Neuronal stem cell (in vitro differentiated cells): ENCODE measurements at regions not wholly inside any gene's neighbourhood (a gene's known extent, or its start where the extent isn't known, plus 50 kb on each side); places are given as distances from the start of the nearest gene placed in this dataset.
A peak's percentile ranks its signal among the peaks of the same experiment; 100 is the strongest.
"Not testable (repeated sequence)": the region's sequence is repeated elsewhere in the genome, so short reads cannot be mapped to it uniquely, and the experiment has no call there.

Experiments
- DNase-seq: peaks from one replicate; pipeline ENCODE4 v3.0.0-alpha.2; 2013; ENCODE audit warnings: low spot score
- H2AFZ ChIP-seq: one replicate; pipeline ENCODE4 v1.6.1; 2013; ENCODE audit warnings: mild to moderate bottlenecking, low read length, inconsistent platforms
- H2AK5ac ChIP-seq: 2 replicates; pipeline ENCODE4 v1.6.1; 2013; ENCODE audit warnings: low read depth, mild to moderate bottlenecking, inconsistent platforms, low read length, moderate library complexity, mixed read lengths
- H2BK120ac ChIP-seq: 2 replicates; pipeline ENCODE4 v1.6.1; 2013; ENCODE audit warnings: low read depth, mild to moderate bottlenecking, inconsistent platforms, low read length, moderate library complexity, mixed read lengths
- H2BK12ac ChIP-seq: one replicate; pipeline ENCODE4 v1.6.1; 2013; ENCODE audit warnings: low read length, inconsistent platforms
- H2BK15ac ChIP-seq: 2 replicates; pipeline ENCODE4 v1.6.1; 2013; ENCODE audit warnings: mild to moderate bottlenecking, low read length, inconsistent platforms, mixed read lengths
- H2BK5ac ChIP-seq: one replicate; pipeline ENCODE4 v1.6.1; 2013; ENCODE audit warnings: inconsistent platforms, mild to moderate bottlenecking, low read length, moderate library complexity
- H3K14ac ChIP-seq: one replicate; pipeline ENCODE4 v1.6.1; 2013; ENCODE audit warnings: low read length, inconsistent platforms
- H3K18ac ChIP-seq: 2 replicates; pipeline ENCODE4 v1.6.1; 2013; ENCODE audit warnings: low read length, inconsistent platforms
- H3K23ac ChIP-seq: 2 replicates; pipeline ENCODE4 v1.6.1; 2013; ENCODE audit warnings: low read depth, mild to moderate bottlenecking, mixed read lengths, low read length, inconsistent platforms; ENCODE audit not compliant: poor library complexity
- H3K27ac ChIP-seq: replicated peaks from 3 replicates; pipeline ENCODE4 v1.5.1; 2013; ENCODE audit warnings: low read length, inconsistent platforms
- H3K27me3 ChIP-seq, 3 experiments: 2 replicates each; pipeline ENCODE4 v1.6.1; 2013; ENCODE audit warnings: low read length in 3 of 3, mild to moderate bottlenecking in 2 of 3, inconsistent platforms in 1 of 3, low read depth in 1 of 3, mixed read lengths in 1 of 3, moderate library complexity in 1 of 3; ENCODE audit not compliant: control insufficient read depth in 3 of 3, insufficient read depth in 3 of 3
- H3K36me3 ChIP-seq, 2 donors: replicated peaks in 1 of 2; 2 replicates each; pipeline ENCODE4 v1.6.1; 2013; ENCODE audit warnings: low read length in 2 of 2; ENCODE audit not compliant: control insufficient read depth in 2 of 2, insufficient read depth in 2 of 2
- H3K4ac ChIP-seq: 2 replicates; pipeline ENCODE4 v1.6.1; 2013; ENCODE audit warnings: inconsistent platforms, mild to moderate bottlenecking, low read length, moderate library complexity
- H3K4me1 ChIP-seq, 2 donors: 1 replicate in 1 of 2; 2 replicates in 1 of 2; pipeline ENCODE4 v1.6.1; 2013; ENCODE audit warnings: low read length in 2 of 2, low read depth in 1 of 2; ENCODE audit not compliant: control insufficient read depth in 2 of 2, insufficient read depth in 1 of 2
- H3K4me2 ChIP-seq: one replicate; pipeline ENCODE4 v1.6.1; 2013; ENCODE audit warnings: mild to moderate bottlenecking, low read length, inconsistent platforms; ENCODE audit not compliant: insufficient read depth, poor library complexity, severe bottlenecking
- H3K4me3 ChIP-seq, 2 donors: 2 replicates each; pipeline ENCODE4 v1.5.1; 2013; ENCODE audit warnings: low read length in 2 of 2, mild to moderate bottlenecking in 2 of 2, inconsistent platforms in 1 of 2, moderate library complexity in 1 of 2
- H3K79me1 ChIP-seq: one replicate; pipeline ENCODE4 v1.6.1; 2013; ENCODE audit warnings: low read depth, mild to moderate bottlenecking, inconsistent platforms, low read length, moderate library complexity
- H3K9ac ChIP-seq: one replicate; pipeline ENCODE4 v1.6.1; 2013; ENCODE audit warnings: mild to moderate bottlenecking, low read depth, low read length, inconsistent platforms; ENCODE audit not compliant: poor library complexity
- H3K9me3 ChIP-seq, 2 donors: replicated peaks in 1 of 2; 2 replicates each; pipeline versions ENCODE3 to v1.6.1; 2013; ENCODE audit warnings: low read length in 2 of 2, mild to moderate bottlenecking in 2 of 2, inconsistent platforms in 1 of 2, low read depth in 1 of 2, mixed read lengths in 1 of 2, moderate library complexity in 1 of 2; ENCODE audit not compliant: control insufficient read depth in 2 of 2, insufficient read depth in 1 of 2
- H4K8ac ChIP-seq: one replicate; pipeline ENCODE4 v1.6.1; 2013; ENCODE audit warnings: low read depth, mild to moderate bottlenecking, inconsistent platforms, low read length, moderate library complexity
- H4K91ac ChIP-seq: one replicate; pipeline ENCODE4 v1.6.1; 2013; ENCODE audit warnings: low read length, low read depth, mild to moderate bottlenecking, inconsistent platforms; ENCODE audit not compliant: poor library complexity
- WGBS, 2 donors: extraction: QIAGEN DNeasy Blood & Tissue Kit; methylation state at CpG; one replicate each; pipeline ENCODE4 v1.1.7; 2013; ENCODE audit warnings: missing lambda C conversion rate in 2 of 2, mixed read lengths in 1 of 2; ENCODE audit not compliant: insufficient read length in 2 of 2, insufficient replicate concordance in 1 of 2; ENCODE audit errors: extremely low coverage in 2 of 2; 5-methylcytosine and 5-hydroxymethylcytosine counted together

GRCh38 chr6:17214106-17214505 lies 67.1 kb upstream of the RBM24 start:
- H3K79me1 ChIP-seq: no peaks in the 10 kb centered on the region
- no peak overlapping the region for H2AK5ac ChIP-seq
- H3K23ac ChIP-seq: no peak overlapping the region
- WGBS, 2 donors: no CpG with 5 or more reads among the region's 9 CpGs
- no peak overlapping the region for H3K18ac ChIP-seq
- no peaks in the 10 kb centered on the region for H3K36me3 ChIP-seq
- H3K4ac ChIP-seq: no peak overlapping the region
- H2BK15ac ChIP-seq: no peak overlapping the region
- H4K91ac ChIP-seq: no peak overlapping the region
- H4K8ac ChIP-seq: no peak overlapping the region
- no peak overlapping the region for H2BK120ac ChIP-seq
- H3K27me3 ChIP-seq: peaks cover 0 to 3% (median 0%) of the 10 kb centered on the region in 3 experiments
- no peak overlapping the region for H2AFZ ChIP-seq
- H3K4me1 ChIP-seq: peaks cover 4 to 7% of the 10 kb centered on the region in 2 donors
- no peak overlapping the region for H3K9ac ChIP-seq
- H3K4me2 ChIP-seq: no peak overlapping the region
- H3K27ac ChIP-seq: no peak overlapping the region
- H3K14ac ChIP-seq: no peak overlapping the region
- H2BK12ac ChIP-seq: no peak overlapping the region
- H3K9me3 ChIP-seq: peaks cover 0 to 6% of the 10 kb centered on the region in 2 donors
- no peak overlapping the region for H2BK5ac ChIP-seq
- no peak for DNase-seq
- no peak overlapping the region for H3K4me3 ChIP-seq

- WGBS, 2 donors: no CpG with 5 or more reads among the region's 10 CpGs
Measured at GRCh38 chr6:17216972-17217371, 64.2 kb upstream of the RBM24 start.

GRCh38 chr6:17218023-17218748 lies 63.0 kb upstream of the RBM24 start:
- no CpG with 5 or more reads among the region's 6 CpGs for WGBS, 2 donors
- Histone ChIP-seq H3K9me3 (peaks cover 0 to 3% of the 10 kb centered on the region in 2 donors), H3K4ac (no peak overlapping the region)

More at GRCh38 chr6:17216972-17217371, 64.2 kb upstream of the RBM24 start:
- H3K79me1 ChIP-seq, H2BK5ac ChIP-seq, H3K4me2 ChIP-seq, H3K4me3 ChIP-seq, H3K4ac ChIP-seq, H2AK5ac ChIP-seq, H3K14ac ChIP-seq, H3K18ac ChIP-seq, H3K9ac ChIP-seq, H3K27me3 ChIP-seq, H3K4me1 ChIP-seq, H3K23ac ChIP-seq, H2AFZ ChIP-seq, H4K91ac ChIP-seq, H2BK12ac ChIP-seq, DNase-seq, H3K36me3 ChIP-seq, H4K8ac ChIP-seq, H2BK15ac ChIP-seq, H3K27ac ChIP-seq, H2BK120ac ChIP-seq, H3K9me3 ChIP-seq: not testable (repeated sequence)

GRCh38 chr6:17218749-17219093 lies 62.4 kb upstream of the RBM24 start:
- WGBS, 2 donors: no CpG with 5 or more reads among the region's 1 CpG
- H3K23ac ChIP-seq: no peak overlapping the region
- H3K18ac ChIP-seq: peak overlapping the region; percentile 20

More at GRCh38 chr6:17218023-17218748, 63.0 kb upstream of the RBM24 start:
- no peaks in the 10 kb centered on the region for H3K79me1 ChIP-seq
- no peak overlapping the region for H2BK5ac ChIP-seq
- H3K14ac ChIP-seq: no peak overlapping the region
- H2BK120ac ChIP-seq: no peak overlapping the region
- H3K9ac ChIP-seq: no peak overlapping the region
- no peak overlapping the region for H2AK5ac ChIP-seq
- no peaks in the 10 kb centered on the region for H3K4me1 ChIP-seq
- no peak overlapping the region for H3K4me2 ChIP-seq
- no peaks in the 10 kb centered on the region for H3K36me3 ChIP-seq
- no peak overlapping the region for H3K18ac ChIP-seq
- H3K27ac ChIP-seq: no peak overlapping the region
- H4K91ac ChIP-seq: no peak overlapping the region
- H3K23ac ChIP-seq: no peak overlapping the region
- no peak overlapping the region for H2BK15ac ChIP-seq
- H2AFZ ChIP-seq: no peak overlapping the region
- H3K4me3 ChIP-seq: no peak overlapping the region
- no peak for DNase-seq
- no peak overlapping the region for H4K8ac ChIP-seq
- no peak overlapping the region for H2BK12ac ChIP-seq
- H3K27me3 ChIP-seq: peaks cover 0 to 3% (median 0%) of the 10 kb centered on the region in 3 experiments

More at GRCh38 chr6:17218749-17219093, 62.4 kb upstream of the RBM24 start:
- no peak overlapping the region for H3K4ac ChIP-seq
- no peak overlapping the region for H2BK5ac ChIP-seq
- no peak overlapping the region for H3K9ac ChIP-seq
- no peak overlapping the region for H2BK15ac ChIP-seq
- no peak overlapping the region for H3K14ac ChIP-seq
- no peak overlapping the region for H2AFZ ChIP-seq
- no peak for DNase-seq
- H3K79me1 ChIP-seq: no peaks in the 10 kb centered on the region
- peaks cover 0 to 3% of the 10 kb centered on the region in 2 donors for H3K9me3 ChIP-seq
- H3K4me3 ChIP-seq: no peak overlapping the region
- H3K4me1 ChIP-seq: no peaks in the 10 kb centered on the region
- H3K36me3 ChIP-seq: no peaks in the 10 kb centered on the region
- no peak overlapping the region for H3K27ac ChIP-seq
- H3K4me2 ChIP-seq: no peak overlapping the region
- no peak overlapping the region for H2BK120ac ChIP-seq
- no peak overlapping the region for H4K8ac ChIP-seq
- peaks cover 0 to 3% (median 0%) of the 10 kb centered on the region in 3 experiments for H3K27me3 ChIP-seq
- H2BK12ac ChIP-seq: no peak overlapping the region
- H4K91ac ChIP-seq: no peak overlapping the region
- H2AK5ac ChIP-seq: no peak overlapping the region
